PFSK-1 (cell line): ENCODE measurements at regions not wholly inside any gene's neighbourhood (a gene's known extent, or its start where the extent isn't known, plus 50 kb on each side); places are given as distances from the start of the nearest gene placed in this dataset.

ENCODE experiments used
- FOXP2 ChIP-seq: optimal IDR thresholded peaks from 2 replicates; pipeline ENCODE3; 2011; ENCODE audit warnings: borderline replicate concordance, control low read depth, inconsistent platforms; ENCODE audit not compliant: insufficient read depth; ENCODE audit errors: extremely low read length, extremely low read depth
- POLR2AphosphoS5 ChIP-seq: IDR thresholded peaks from 2 replicates; pipeline ENCODE4 v1.6.1; 2012; ENCODE audit warnings: low read depth, mild to moderate bottlenecking, control low read depth, low read length, moderate library complexity
- SIN3A ChIP-seq: IDR thresholded peaks from 2 replicates; pipeline ENCODE4 v1.6.1; 2012; ENCODE audit warnings: mild to moderate bottlenecking, low read length, moderate library complexity, borderline replicate concordance; ENCODE audit not compliant: insufficient read depth
- TAF1 ChIP-seq: IDR thresholded peaks from 2 replicates; pipeline ENCODE4 v1.6.1; 2012; ENCODE audit warnings: low read length, control low read depth, borderline replicate concordance; ENCODE audit not compliant: insufficient read depth
- TF ChIP-seq, protein P1 (sequence below), 2 experiments: IDR thresholded peaks; 2 replicates each; pipeline versions ENCODE4 v1.6.1 to v1.8.0; 2011 to 2012; ENCODE audit warnings: low read depth in 2 of 2, low read length in 2 of 2, control low read depth in 1 of 2, inconsistent platforms in 1 of 2, mild to moderate bottlenecking in 1 of 2, moderate library complexity in 1 of 2; ENCODE audit not compliant: insufficient read depth in 1 of 2

DNA sequence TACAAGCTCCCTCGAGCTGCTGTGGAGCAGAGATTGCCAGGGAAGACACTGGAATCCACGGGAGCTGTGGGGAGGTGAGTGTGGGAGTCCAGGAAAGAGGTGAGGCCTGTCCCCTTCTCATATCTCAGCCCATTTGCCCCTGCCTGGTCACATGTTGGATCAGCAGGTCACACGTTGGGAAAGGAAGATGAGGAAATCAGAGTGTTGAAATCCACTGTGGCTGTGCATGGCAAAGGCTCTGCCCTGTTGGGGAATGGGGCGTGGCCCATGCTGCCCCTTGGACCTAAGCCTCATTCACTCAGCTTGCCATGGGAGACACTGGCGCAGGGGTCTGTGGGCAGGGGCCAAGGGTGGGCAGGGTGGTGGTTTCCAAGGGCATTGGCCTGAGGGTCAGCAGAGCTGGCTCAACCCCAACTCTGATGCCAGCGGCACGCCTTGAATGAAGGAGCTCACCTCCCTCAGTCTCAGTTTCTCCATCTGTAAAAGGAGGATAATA is 85.4 kb upstream of the CPEB4 start:
- no peak for TF ChIP-seq POLR2AphosphoS5
- TF ChIP-seq FOXP2: no peak
- TF ChIP-seq, protein P1, sequence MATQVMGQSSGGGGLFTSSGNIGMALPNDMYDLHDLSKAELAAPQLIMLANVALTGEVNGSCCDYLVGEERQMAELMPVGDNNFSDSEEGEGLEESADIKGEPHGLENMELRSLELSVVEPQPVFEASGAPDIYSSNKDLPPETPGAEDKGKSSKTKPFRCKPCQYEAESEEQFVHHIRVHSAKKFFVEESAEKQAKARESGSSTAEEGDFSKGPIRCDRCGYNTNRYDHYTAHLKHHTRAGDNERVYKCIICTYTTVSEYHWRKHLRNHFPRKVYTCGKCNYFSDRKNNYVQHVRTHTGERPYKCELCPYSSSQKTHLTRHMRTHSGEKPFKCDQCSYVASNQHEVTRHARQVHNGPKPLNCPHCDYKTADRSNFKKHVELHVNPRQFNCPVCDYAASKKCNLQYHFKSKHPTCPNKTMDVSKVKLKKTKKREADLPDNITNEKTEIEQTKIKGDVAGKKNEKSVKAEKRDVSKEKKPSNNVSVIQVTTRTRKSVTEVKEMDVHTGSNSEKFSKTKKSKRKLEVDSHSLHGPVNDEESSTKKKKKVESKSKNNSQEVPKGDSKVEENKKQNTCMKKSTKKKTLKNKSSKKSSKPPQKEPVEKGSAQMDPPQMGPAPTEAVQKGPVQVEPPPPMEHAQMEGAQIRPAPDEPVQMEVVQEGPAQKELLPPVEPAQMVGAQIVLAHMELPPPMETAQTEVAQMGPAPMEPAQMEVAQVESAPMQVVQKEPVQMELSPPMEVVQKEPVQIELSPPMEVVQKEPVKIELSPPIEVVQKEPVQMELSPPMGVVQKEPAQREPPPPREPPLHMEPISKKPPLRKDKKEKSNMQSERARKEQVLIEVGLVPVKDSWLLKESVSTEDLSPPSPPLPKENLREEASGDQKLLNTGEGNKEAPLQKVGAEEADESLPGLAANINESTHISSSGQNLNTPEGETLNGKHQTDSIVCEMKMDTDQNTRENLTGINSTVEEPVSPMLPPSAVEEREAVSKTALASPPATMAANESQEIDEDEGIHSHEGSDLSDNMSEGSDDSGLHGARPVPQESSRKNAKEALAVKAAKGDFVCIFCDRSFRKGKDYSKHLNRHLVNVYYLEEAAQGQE (IDR thresholded peaks at IDR 0.05; ENCODE audit: insufficient read depth in 1 of 2, low read depth in 2 of 2, low read length in 2 of 2): no peak
- no peak for TF ChIP-seq SIN3A
- no peak for TF ChIP-seq TAF1

DNA sequence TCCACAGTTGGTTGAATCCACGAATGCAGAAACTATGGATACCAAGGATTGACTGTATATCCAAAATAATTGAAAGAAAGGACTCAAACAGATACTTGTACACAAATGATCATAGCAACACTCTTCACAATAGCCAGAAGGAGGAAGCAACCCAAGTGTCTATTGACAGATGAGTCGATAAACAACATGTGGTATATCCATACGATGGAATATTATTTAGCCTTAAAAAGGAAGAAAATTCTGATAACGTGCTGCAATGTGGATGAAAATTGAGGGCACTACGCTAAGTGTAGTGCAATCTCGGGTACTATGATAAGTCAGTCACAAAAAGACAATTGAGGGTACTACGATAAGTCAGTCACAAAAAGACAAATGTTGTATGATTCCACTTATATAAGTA is 83.6 kb upstream of the CPEB4 start:
- no peak for TF ChIP-seq SIN3A
- TF ChIP-seq, protein P1 (IDR thresholded peaks at IDR 0.05; ENCODE audit: insufficient read depth in 1 of 2, low read depth in 2 of 2, low read length in 2 of 2): no peak

DNA sequence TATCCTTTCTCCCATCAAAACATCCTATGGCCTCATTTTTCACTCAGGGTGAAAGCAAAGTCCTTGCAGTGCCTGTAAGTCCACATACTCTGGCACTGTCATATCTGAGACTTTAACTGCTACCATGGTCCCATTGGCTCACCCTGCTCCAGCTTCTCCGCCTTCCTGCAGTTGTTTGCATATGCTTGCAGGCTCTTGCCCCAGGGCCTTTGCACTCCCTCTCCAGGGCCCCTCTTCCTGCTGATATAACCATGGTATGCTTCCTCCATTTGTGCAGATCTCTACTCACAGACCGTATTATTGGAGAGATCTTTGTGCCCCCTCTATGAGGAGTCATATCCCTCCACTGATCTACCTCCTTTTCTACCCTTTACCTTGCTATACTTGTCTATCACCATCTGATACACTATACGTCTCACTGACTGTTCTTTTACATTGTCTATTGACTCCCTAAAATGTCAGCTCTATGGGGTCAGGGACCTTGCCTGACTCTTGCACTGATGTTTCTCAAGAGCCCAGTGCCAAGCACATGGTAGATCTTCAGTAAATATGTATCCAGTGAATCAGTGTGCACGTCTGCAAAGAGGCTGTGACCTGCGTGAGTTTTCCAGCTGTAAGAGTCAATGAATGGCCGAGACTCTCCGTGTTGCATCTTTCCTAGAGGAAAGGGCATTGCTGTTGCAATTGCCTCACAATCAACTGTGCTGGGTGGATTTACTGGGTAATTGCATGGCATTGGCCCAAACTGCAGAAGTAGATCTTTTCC is 81.7 kb upstream of the CPEB4 start:
- TF ChIP-seq, protein P1 (IDR thresholded peaks at IDR 0.05; ENCODE audit: insufficient read depth in 1 of 2, low read depth in 2 of 2, low read length in 2 of 2): no peak
- TF ChIP-seq POLR2AphosphoS5 (no peak), SIN3A (no peak), FOXP2 (no peak), TAF1 (no peak)

DNA sequence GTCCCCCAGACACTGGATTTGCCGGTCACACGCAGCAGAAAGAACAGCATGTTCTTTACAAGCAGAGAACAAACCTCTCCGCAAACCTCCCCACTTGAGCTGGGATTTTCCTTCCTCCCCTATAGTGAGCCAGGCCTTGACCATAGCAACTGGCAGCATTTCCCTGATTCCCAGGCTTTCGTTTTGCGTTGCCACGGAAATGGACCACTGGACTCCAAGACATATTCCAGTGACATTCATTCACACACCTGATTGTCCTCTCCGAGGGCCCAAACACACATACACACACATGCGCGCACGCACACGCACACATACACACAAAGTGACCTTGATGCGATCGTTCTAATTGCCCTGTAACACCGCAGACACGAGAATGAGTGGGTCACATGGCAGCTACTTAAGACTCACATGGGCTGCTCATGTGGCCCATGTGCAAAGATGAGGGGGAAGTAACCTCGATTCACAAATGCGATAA is 80.9 kb upstream of the CPEB4 start:
- TF ChIP-seq POLR2AphosphoS5 (no peak), SIN3A (no peak), TAF1 (no peak), FOXP2 (no peak)
- TF ChIP-seq, protein P1 (IDR thresholded peaks at IDR 0.05; ENCODE audit: insufficient read depth in 1 of 2, low read depth in 2 of 2, low read length in 2 of 2): no peak
